ENCODE measurements at regions not wholly inside any gene's neighbourhood (a gene's known extent, or its start where the extent isn't known, plus 50 kb on each side); places are given as distances from the start of the nearest gene placed in this dataset.
A peak's percentile ranks its signal among the peaks of the same experiment; 100 is the strongest.

- peaks cover 15% of the 10 kb centered on the region for H3K4me1 ChIP-seq
- TF ChIP-seq CTCF (IDR thresholded peaks at IDR 0.05) (no peak), POLR2A (IDR thresholded peaks at IDR 0.05) (no peak)
- DNase-seq = no peak
- no peak overlapping the region for H3K4me3 ChIP-seq
- H3K36me3 ChIP-seq (ENCODE audit: low read depth, missing control alignments) = no peaks in the 10 kb centered on the region
- no peaks in the 10 kb centered on the region for H3K27me3 ChIP-seq
- 44 to 73% methylated on average over 6 of the region's 6 CpGs for WGBS, 2 donors
- intact Hi-C loops (cut with DNase I; ENCODE audit: low total_unique reads) = no loop called here
- H3K27ac ChIP-seq = no peak overlapping the region
- H3K9me3 ChIP-seq = no peaks in the 10 kb centered on the region
Observed at GRCh38 chr9:95788521-95788991, 86.9 kb upstream of the ERCC6L2 start.

- no peak for TF ChIP-seq CTCF (IDR thresholded peaks at IDR 0.05)
- TF ChIP-seq POLR2A (IDR thresholded peaks at IDR 0.05) = no peak
- H3K27ac ChIP-seq = no peak overlapping the region
- H3K36me3 ChIP-seq (ENCODE audit: low read depth, missing control alignments) = no peaks in the 10 kb centered on the region
- no peaks in the 10 kb centered on the region for H3K27me3 ChIP-seq
- intact Hi-C loops (cut with DNase I; ENCODE audit: low total_unique reads) = no loop called here
- H3K4me1 ChIP-seq = peaks cover 10% of the 10 kb centered on the region
- H3K4me3 ChIP-seq = no peak overlapping the region
- WGBS, 2 donors = 68 to 72% methylated on average over 7 of the region's 7 CpGs
- no peak for DNase-seq
- no peaks in the 10 kb centered on the region for H3K9me3 ChIP-seq
Observed at GRCh38 chr9:95788021-95788420, 87.5 kb upstream of the ERCC6L2 start.

GRCh38 chr9:95785209-95785608, 90.3 kb upstream of the ERCC6L2 start:
- WGBS, 2 donors = 91 to 100% methylated on average over 3 of the region's 3 CpGs
- intact Hi-C loops (cut with DNase I; ENCODE audit: low total_unique reads) = no loop called here
- no peaks in the 10 kb centered on the region for H3K36me3 ChIP-seq (ENCODE audit: low read depth, missing control alignments)
- H3K4me1 ChIP-seq = peaks cover 10% of the 10 kb centered on the region
- H3K4me3 ChIP-seq = no peak overlapping the region
- no peak overlapping the region for H3K27ac ChIP-seq
- DNase-seq = no peak
- H3K9me3 ChIP-seq = no peaks in the 10 kb centered on the region
- no peaks in the 10 kb centered on the region for H3K27me3 ChIP-seq
- TF ChIP-seq POLR2A (IDR thresholded peaks at IDR 0.05) = no peak

- Histone ChIP-seq H3K9me3 (no peaks in the 10 kb centered on the region), H3K27ac (no peak overlapping the region), H3K27me3 (no peaks in the 10 kb centered on the region), H3K4me1 (peaks cover 10% of the 10 kb centered on the region), H3K36me3 (ENCODE audit: low read depth, missing control alignments) (no peaks in the 10 kb centered on the region), H3K4me3 (peak overlapping the region; percentile 18 to 32)
- TF ChIP-seq CTCF (IDR thresholded peaks at IDR 0.05) (no peak), POLR2A (IDR thresholded peaks at IDR 0.05) (no peak)
- no peak for DNase-seq
- intact Hi-C loops (cut with DNase I; ENCODE audit: low total_unique reads) = no loop called here
- 76 to 82% methylated on average over 22 to 31 of the region's 31 CpGs for WGBS, 2 donors
Observed at GRCh38 chr9:95784318-95784717, 91.2 kb upstream of the ERCC6L2 start.

- Histone ChIP-seq H3K36me3 (ENCODE audit: low read depth, missing control alignments) (no peaks in the 10 kb centered on the region), H3K27me3 (no peaks in the 10 kb centered on the region), H3K27ac (no peak overlapping the region), H3K9me3 (no peaks in the 10 kb centered on the region), H3K4me3 (peak overlapping the region in 1 of 2 donors; percentile 32), H3K4me1 (peaks cover 5% of the 10 kb centered on the region)
- intact Hi-C loops (cut with DNase I; ENCODE audit: low total_unique reads) = no loop called here
- 66 to 84% methylated on average over 14 to 17 of the region's 17 CpGs for WGBS, 2 donors
- DNase-seq = no peak
- no peak for TF ChIP-seq POLR2A (IDR thresholded peaks at IDR 0.05)
- TF ChIP-seq CTCF (IDR thresholded peaks at IDR 0.05) = no peak
Observed at GRCh38 chr9:95783426-95783975, 92.0 kb upstream of the ERCC6L2 start.

Data from testis (tissue), 2 donors.